Endothelial cell of umbilical vein (primary cell): ENCODE measurements at regions not wholly inside any gene's neighbourhood (a gene's known extent, or its start where the extent isn't known, plus 50 kb on each side); places are given as distances from the start of the nearest gene placed in this dataset.

Experiments used
- BruUV-seq: library from RNA; stranded (reverse); fragments of 400-500 nt; replicated peaks from 2 replicates; lab custom pipeline; 2021; lab: Mats Ljungman, UMichigan
- CTCF ChIA-PET: fragments of 300-600, 350-600 bp; sonication (Branson Sonifier 250); formaldehyde crosslinking; loops from one replicate; lab custom pipeline; 2021; ENCODE audit warnings: antibody characterized with exemption, inconsistent platforms; lab: Charles Lee
- POLR2A ChIA-PET: fragments of 300-600, 350-600 bp; sonication (Branson Sonifier 250); formaldehyde crosslinking; loops from one replicate; lab custom pipeline; 2021; ENCODE audit warnings: antibody characterized with exemption, inconsistent platforms; lab: Charles Lee
- DNase-seq: peaks from one replicate; pipeline ENCODE4 v3.0.0-alpha.2; 2011; ENCODE audit warnings: low read depth, low spot score
- FAIRE-seq: peaks from 2 replicates; lab custom pipeline; 2011; peaks lifted over from hg19 to GRCh38; lab: Jason Lieb, UNC
- H2AFZ ChIP-seq: 2 replicates; pipeline ENCODE4 v1.6.0; 2012; ENCODE audit warnings: low read depth, low read length, control low read depth, inconsistent platforms
- H3K27ac ChIP-seq: 2 replicates; pipeline ENCODE4 v1.5.1; 2011; ENCODE audit warnings: low read depth, mild to moderate bottlenecking, control low read depth, low read length, moderate library complexity; ENCODE audit not compliant: insufficient read depth
- H3K27me3 ChIP-seq, 2 experiments: 2 replicates each; pipeline versions ENCODE4 v1.6.0 to v1.6.1; 2011; ENCODE audit warnings: low read length in 2 of 2, mixed read lengths in 1 of 2; ENCODE audit not compliant: control insufficient read depth in 2 of 2, insufficient read depth in 2 of 2
- H3K36me3 ChIP-seq, 2 experiments: 2 replicates in 1 of 2; 3 replicates in 1 of 2; pipeline ENCODE4 v1.5.1; 2011; ENCODE audit warnings: low read length in 2 of 2, mild to moderate bottlenecking in 1 of 2, moderate library complexity in 1 of 2; ENCODE audit not compliant: control insufficient read depth in 2 of 2, insufficient read depth in 2 of 2; ENCODE audit errors: extremely low read depth in 1 of 2
- H3K4me1 ChIP-seq: 3 replicates; pipeline ENCODE4 v1.5.1; 2011; ENCODE audit warnings: mild to moderate bottlenecking, low read length; ENCODE audit not compliant: control insufficient read depth, insufficient read depth; ENCODE audit errors: extremely low read depth
- H3K4me2 ChIP-seq: 2 replicates; pipeline ENCODE4 v1.6.1; 2011; ENCODE audit warnings: low read length, control low read depth, mixed read lengths; ENCODE audit not compliant: insufficient read depth
- H3K4me3 ChIP-seq, 3 experiments: fragments of 200-600 bp in 1 of 3; sonication (generic), shearing (Covaris generic) in 1 of 3; replicated peaks in 1 of 3; 2 replicates each; pipeline ENCODE4 v1.5.1; 2011 to 2016; ENCODE audit warnings: control low read depth in 3 of 3, low read length in 3 of 3, mild to moderate bottlenecking in 2 of 3, inconsistent platforms in 1 of 3, low read depth in 1 of 3, moderate library complexity in 1 of 3; ENCODE audit not compliant: insufficient read depth in 1 of 3
- H3K79me2 ChIP-seq: 2 replicates; pipeline ENCODE4 v1.6.0; 2012; ENCODE audit warnings: low read length, inconsistent platforms; ENCODE audit not compliant: control insufficient read depth, insufficient read depth
- H3K9ac ChIP-seq: replicated peaks from 2 replicates; pipeline ENCODE3; 2011; ENCODE audit warnings: low read length, control low read depth; ENCODE audit not compliant: insufficient read depth; ENCODE audit errors: extremely low read depth
- H3K9me1 ChIP-seq: replicated peaks from 3 replicates; pipeline ENCODE4 v1.6.0; 2011; ENCODE audit warnings: mild to moderate bottlenecking, low read length; ENCODE audit not compliant: control insufficient read depth, insufficient read depth; ENCODE audit errors: extremely low read depth
- H3K9me3 ChIP-seq: replicated peaks from 2 replicates; pipeline ENCODE4 v1.5.1; 2012; ENCODE audit warnings: low read length, inconsistent platforms; ENCODE audit not compliant: control insufficient read depth, insufficient read depth
- H4K20me1 ChIP-seq: replicated peaks from 2 replicates; pipeline ENCODE3; 2011; ENCODE audit warnings: mild to moderate bottlenecking, low read length; ENCODE audit not compliant: control insufficient read depth, insufficient read depth; ENCODE audit errors: extremely low read depth
- CTCF ChIP-seq, 2 donors: IDR thresholded peaks; 1 replicate in 1 of 2; 2 replicates in 1 of 2; pipeline ENCODE4 v1.5.1; 2011; ENCODE audit warnings: low read length in 2 of 2, mild to moderate bottlenecking in 2 of 2, moderate library complexity in 2 of 2, control low read depth in 1 of 2, inconsistent platforms in 1 of 2, low read depth in 1 of 2; ENCODE audit not compliant: insufficient read depth in 1 of 2; ENCODE audit errors: extremely low read depth in 1 of 2
- EZH2 ChIP-seq: IDR thresholded peaks from 2 replicates; pipeline ENCODE4 v1.6.1; 2012; ENCODE audit warnings: borderline replicate concordance, low read depth, mild to moderate bottlenecking, moderate library complexity, low read length, inconsistent platforms; ENCODE audit not compliant: severe bottlenecking
- FOS ChIP-seq: IDR thresholded peaks from 2 replicates; pipeline ENCODE4 v1.6.1; 2011; ENCODE audit warnings: mild to moderate bottlenecking, low read length, moderate library complexity, borderline replicate concordance; ENCODE audit not compliant: insufficient read depth
- GATA2 ChIP-seq: IDR thresholded peaks from 2 replicates; pipeline ENCODE4 v1.7.0; 2011; ENCODE audit warnings: low read depth, mild to moderate bottlenecking, moderate library complexity, mixed read lengths, low read length; ENCODE audit not compliant: insufficient read length, insufficient read depth
- JUN ChIP-seq: IDR thresholded peaks from 2 replicates; pipeline ENCODE4 v1.6.1; 2011; ENCODE audit warnings: borderline replicate concordance, low read depth; ENCODE audit not compliant: insufficient read length, insufficient read depth
- MAX ChIP-seq: IDR thresholded peaks from 2 replicates; pipeline ENCODE4 v1.6.1; 2011; ENCODE audit not compliant: insufficient read depth, insufficient read length
- MYC ChIP-seq: IDR thresholded peaks from one replicate; pipeline ENCODE4 v1.6.1; 2011; ENCODE audit warnings: mild to moderate bottlenecking, low read depth, low read length
- POLR2A ChIP-seq: IDR thresholded peaks from 2 replicates; pipeline ENCODE4 v1.6.1; 2012; ENCODE audit warnings: low read depth, mild to moderate bottlenecking, control low read depth, low read length
- POLR2AphosphoS5 ChIP-seq: IDR thresholded peaks from 2 replicates; pipeline ENCODE4 v1.6.1; 2012; ENCODE audit warnings: low read depth, mild to moderate bottlenecking, control low read depth, low read length, moderate library complexity; ENCODE audit not compliant: insufficient read depth
- dilution Hi-C: fragments of 300-500 bp; cut with MboI; formaldehyde crosslinking; loops from one replicate; pipeline ENCODE4 v1.15.0; 2019; ENCODE audit warnings: low sequenced_read_pairs; ENCODE audit not compliant: extremely low pct_ligation_motif_present
- intact Hi-C: fragments of 100-400 bp; cut with micrococcal nuclease; formaldehyde crosslinking; loops from one replicate; pipeline ENCODE4 v1.10.0; 2022

- Histone ChIP-seq H3K4me3 (no peak overlapping the region), H3K4me2 (no peak overlapping the region), H3K27me3 (no peaks in the 10 kb centered on the region), H3K36me3 (no peaks in the 10 kb centered on the region), H3K9me3 (no peaks in the 10 kb centered on the region), H4K20me1 (no peaks in the 10 kb centered on the region), H3K9me1 (no peaks in the 10 kb centered on the region), H3K27ac (no peak overlapping the region), H3K79me2 (no peaks in the 10 kb centered on the region), H3K9ac (no peak overlapping the region), H2AFZ (no peak overlapping the region), H3K4me1 (no peaks in the 10 kb centered on the region)
- ChIA-PET POLR2A (no interaction called here), CTCF (no interaction called here)
- no peak for DNase-seq
- FAIRE-seq, result no peak
- no peak for TF ChIP-seq MAX
- no peak for TF ChIP-seq JUN
- TF ChIP-seq GATA2, result no peak
- no peak for TF ChIP-seq EZH2
- no peak for TF ChIP-seq CTCF (IDR thresholded peaks at IDR 0.05; ENCODE audit: extremely low read depth in 1 of 2, insufficient read depth in 1 of 2, low read depth in 1 of 2, low read length in 2 of 2)
- TF ChIP-seq MYC, result no peak
- no peak for TF ChIP-seq FOS
- TF ChIP-seq POLR2AphosphoS5, result no peak
- no peak for TF ChIP-seq POLR2A
- intact Hi-C loops (no loop called here), dilution Hi-C loops (no loop called here)
- no TSS peak for BruUV-seq
Measured at GRCh38 chr5:43891112-43891511, 288.1 kb downstream of the NNT start.
